ENCODE measurements at regions not wholly inside any gene's neighbourhood (a gene's known extent, or its start where the extent isn't known, plus 50 kb on each side); places are given as distances from the start of the nearest gene placed in this dataset.
"Not testable (repeated sequence)": the region's sequence is repeated elsewhere in the genome, so short reads cannot be mapped to it uniquely, and the experiment has no call there.

DNA sequence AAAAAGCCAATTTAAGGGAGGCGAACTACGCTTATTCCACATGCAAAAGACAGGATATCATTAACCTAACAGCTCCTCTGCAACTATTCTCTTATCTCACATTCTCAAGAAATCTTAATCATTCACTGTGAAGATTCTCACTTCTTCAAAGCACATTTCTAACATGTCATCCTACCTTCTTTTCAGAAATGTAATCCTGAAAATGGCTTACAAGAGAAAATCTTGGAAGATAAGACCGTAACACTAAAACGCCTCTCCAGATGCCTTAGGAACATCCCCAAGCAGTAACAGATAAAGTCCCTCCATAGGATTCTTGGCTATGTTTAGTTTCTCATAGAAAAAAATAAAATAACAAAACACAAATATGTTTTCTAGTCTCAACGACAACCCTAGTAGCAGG lies 373.9 kb upstream of the CNTNAP5 start:
- Mint-ChIP-seq H3K4me3 (no peak overlapping the region), H3K4me1 (ENCODE audit: low read depth) (no peaks in the 10 kb centered on the region), H3K27ac (no peak overlapping the region), H3K27me3 (ENCODE audit: insufficient read depth) (no peaks in the 10 kb centered on the region), H3K36me3 (ENCODE audit: low read depth) (no peaks in the 10 kb centered on the region), H3K9me3 (peaks cover 47% of the 10 kb centered on the region)
- DNase-seq: no peak
- TF ChIP-seq, protein P1, sequence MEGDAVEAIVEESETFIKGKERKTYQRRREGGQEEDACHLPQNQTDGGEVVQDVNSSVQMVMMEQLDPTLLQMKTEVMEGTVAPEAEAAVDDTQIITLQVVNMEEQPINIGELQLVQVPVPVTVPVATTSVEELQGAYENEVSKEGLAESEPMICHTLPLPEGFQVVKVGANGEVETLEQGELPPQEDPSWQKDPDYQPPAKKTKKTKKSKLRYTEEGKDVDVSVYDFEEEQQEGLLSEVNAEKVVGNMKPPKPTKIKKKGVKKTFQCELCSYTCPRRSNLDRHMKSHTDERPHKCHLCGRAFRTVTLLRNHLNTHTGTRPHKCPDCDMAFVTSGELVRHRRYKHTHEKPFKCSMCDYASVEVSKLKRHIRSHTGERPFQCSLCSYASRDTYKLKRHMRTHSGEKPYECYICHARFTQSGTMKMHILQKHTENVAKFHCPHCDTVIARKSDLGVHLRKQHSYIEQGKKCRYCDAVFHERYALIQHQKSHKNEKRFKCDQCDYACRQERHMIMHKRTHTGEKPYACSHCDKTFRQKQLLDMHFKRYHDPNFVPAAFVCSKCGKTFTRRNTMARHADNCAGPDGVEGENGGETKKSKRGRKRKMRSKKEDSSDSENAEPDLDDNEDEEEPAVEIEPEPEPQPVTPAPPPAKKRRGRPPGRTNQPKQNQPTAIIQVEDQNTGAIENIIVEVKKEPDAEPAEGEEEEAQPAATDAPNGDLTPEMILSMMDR (IDR thresholded peaks at IDR 0.05): no peak

DNA sequence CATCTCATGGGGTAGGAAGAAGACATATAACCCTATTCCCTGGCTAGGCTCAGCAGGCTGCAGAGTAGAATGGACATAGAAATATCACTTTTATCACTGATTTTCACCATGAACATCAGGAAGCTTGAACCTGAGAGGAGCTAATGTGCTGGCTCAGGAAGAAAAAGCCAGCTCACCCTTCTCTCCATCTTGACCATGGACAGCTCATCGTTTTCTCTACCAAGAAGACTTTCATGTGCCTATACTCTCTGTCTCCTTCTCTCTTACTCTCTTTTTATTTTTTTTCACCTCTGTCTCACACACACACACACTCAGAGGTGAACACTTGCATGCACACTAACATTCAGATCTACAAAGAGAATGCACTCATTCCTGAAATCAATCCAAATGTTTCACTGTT lies 372.8 kb upstream of the CNTNAP5 start:
- TF ChIP-seq, protein P1 (IDR thresholded peaks at IDR 0.05): no peak
- no peak overlapping the region for H3K4me3 Mint-ChIP-seq
- no peaks in the 10 kb centered on the region for H3K4me1 Mint-ChIP-seq (ENCODE audit: low read depth)
- no peak for DNase-seq
- no peaks in the 10 kb centered on the region for H3K36me3 Mint-ChIP-seq (ENCODE audit: low read depth)
- no peaks in the 10 kb centered on the region for H3K27me3 Mint-ChIP-seq (ENCODE audit: insufficient read depth)
- H3K9me3 Mint-ChIP-seq: peaks cover 49% of the 10 kb centered on the region
- no peak overlapping the region for H3K27ac Mint-ChIP-seq

DNA sequence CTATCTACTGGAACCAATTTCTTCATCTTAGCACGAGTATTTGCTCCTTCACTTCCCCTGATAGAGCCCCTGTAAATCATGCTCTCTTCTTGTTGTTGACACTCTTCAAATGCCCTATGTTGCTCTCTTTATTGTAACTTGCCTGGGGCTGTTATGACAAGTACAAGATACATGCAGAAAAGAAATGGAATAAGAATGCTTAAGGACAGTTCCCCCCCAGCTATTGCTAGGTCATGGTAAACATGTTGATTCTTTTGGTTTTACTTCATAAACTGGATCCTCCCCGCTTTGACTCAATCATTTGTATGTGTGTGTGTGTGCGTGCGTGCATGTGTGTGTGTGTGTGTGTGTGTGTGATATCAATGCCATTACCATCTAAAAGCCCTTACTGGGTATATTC lies 368.5 kb upstream of the CNTNAP5 start:
- H3K4me3 Mint-ChIP-seq: no peak overlapping the region
- H3K27ac Mint-ChIP-seq: no peak overlapping the region
- no peak for DNase-seq
- H3K9me3 Mint-ChIP-seq: peaks cover 67% of the 10 kb centered on the region
- no peaks in the 10 kb centered on the region for H3K27me3 Mint-ChIP-seq (ENCODE audit: insufficient read depth)
- H3K4me1 Mint-ChIP-seq (ENCODE audit: low read depth): no peaks in the 10 kb centered on the region
- TF ChIP-seq, protein P1 (IDR thresholded peaks at IDR 0.05): no peak
- H3K36me3 Mint-ChIP-seq (ENCODE audit: low read depth): no peaks in the 10 kb centered on the region

DNA sequence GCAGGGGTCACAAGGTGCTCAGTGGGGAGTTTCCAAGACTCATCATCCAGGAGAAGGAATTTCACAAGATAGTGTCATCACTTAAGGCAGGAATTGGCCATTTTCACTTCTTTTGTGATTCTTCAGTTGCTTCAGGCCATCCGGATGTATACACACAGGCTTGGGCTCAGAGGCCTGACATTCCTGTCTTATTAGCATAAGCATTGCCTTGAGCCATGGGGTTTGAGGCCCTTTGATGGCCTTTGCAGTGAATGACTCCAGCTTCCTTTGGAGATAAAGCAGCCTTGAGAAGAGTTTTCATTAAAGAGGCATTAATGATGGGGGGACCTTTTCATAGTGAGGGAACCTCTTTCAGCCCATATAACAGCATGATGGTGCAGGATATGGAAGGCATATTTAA lies 366.0 kb upstream of the CNTNAP5 start:
- H3K36me3 Mint-ChIP-seq (ENCODE audit: low read depth): no peaks in the 10 kb centered on the region
- H3K9me3 Mint-ChIP-seq: peaks cover 61% of the 10 kb centered on the region
- H3K4me1 Mint-ChIP-seq (ENCODE audit: low read depth): no peaks in the 10 kb centered on the region
- TF ChIP-seq, protein P1 (IDR thresholded peaks at IDR 0.05): no peak
- no peak overlapping the region for H3K4me3 Mint-ChIP-seq
- no peak for DNase-seq
- no peak overlapping the region for H3K27ac Mint-ChIP-seq
- H3K27me3 Mint-ChIP-seq (ENCODE audit: insufficient read depth): no peaks in the 10 kb centered on the region

DNA sequence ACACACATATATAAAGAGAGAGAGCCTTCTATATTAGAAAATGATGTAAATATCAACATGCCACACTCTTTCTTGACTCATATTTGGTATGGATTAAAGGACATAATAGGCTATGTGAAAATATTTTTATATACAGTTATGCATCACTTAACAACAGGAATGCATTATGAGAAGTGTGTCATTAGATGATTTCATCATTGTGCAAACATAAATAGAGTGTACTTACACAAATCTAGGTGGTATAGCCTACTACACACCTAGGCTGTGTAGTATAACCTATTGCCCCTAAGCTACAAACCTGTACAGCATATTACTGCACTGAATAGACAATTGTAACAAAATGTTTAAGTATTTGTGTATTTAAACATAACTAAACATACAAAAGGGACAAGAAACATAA lies 354.8 kb upstream of the CNTNAP5 start:
- Mint-ChIP-seq H3K27me3 (ENCODE audit: insufficient read depth) (no peaks in the 10 kb centered on the region), H3K4me3 (no peak overlapping the region), H3K36me3 (ENCODE audit: low read depth) (no peaks in the 10 kb centered on the region), H3K27ac (no peak overlapping the region), H3K4me1 (ENCODE audit: low read depth) (no peaks in the 10 kb centered on the region), H3K9me3 (peaks cover 49% of the 10 kb centered on the region)
- TF ChIP-seq, protein P1 (IDR thresholded peaks at IDR 0.05): no peak
- DNase-seq: no peak

DNA sequence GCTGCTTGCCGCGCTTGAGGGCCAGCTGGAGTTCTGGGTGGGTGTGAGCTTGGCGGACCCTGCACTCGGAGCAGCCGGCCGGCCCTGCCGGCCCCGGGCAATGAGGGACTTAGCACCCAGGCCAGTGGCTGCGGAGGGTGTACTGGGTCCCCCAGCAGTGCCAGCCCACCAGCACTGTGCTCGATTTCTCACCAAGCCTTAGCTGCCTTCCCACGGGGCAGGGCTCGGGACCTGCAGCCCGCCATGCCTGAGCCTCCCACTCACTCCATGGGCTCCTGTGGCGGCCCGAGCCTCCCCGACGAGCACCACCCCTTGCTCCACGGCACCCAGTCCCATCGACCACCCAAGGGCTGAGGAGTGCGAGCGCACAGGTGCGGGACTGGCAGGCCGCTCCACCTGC lies 341.3 kb upstream of the CNTNAP5 start:
- H3K27me3 Mint-ChIP-seq (ENCODE audit: insufficient read depth); H3K27ac Mint-ChIP-seq; H3K4me3 Mint-ChIP-seq; H3K4me1 Mint-ChIP-seq (ENCODE audit: low read depth); H3K36me3 Mint-ChIP-seq (ENCODE audit: low read depth); DNase-seq: not testable (repeated sequence)
- H3K9me3 Mint-ChIP-seq: peaks cover 57% of the 10 kb centered on the region
